ENCODE measurements at regions not wholly inside any gene's neighbourhood (a gene's known extent, or its start where the extent isn't known, plus 50 kb on each side); places are given as distances from the start of the nearest gene placed in this dataset.

DNA sequence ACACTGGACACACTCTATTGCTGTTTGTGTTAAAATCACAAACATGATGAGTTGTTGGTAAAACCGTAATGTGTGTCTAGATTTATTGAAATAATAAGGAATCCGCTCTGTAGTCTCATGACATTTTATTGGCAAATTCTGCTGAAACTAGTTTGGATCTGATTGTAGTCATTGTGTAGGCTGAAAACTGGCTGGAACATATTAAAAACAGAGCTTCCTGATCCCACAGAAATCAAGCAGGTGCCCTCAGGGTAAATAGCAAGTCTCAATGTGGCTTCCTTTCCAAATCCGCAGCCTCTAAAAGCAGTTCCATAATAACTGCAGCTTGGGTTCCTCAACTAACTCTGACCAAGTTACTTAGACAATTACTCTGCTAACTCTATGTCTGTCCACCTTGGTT is 427.5 kb upstream of the KIF2A start:
- Histone ChIP-seq H4K20me1 (replicated peaks; ENCODE audit: control insufficient read depth, extremely low read depth, insufficient read depth, low read length) (no peaks in the 10 kb centered on the region), H3K9me3 (replicated peaks; ENCODE audit: control insufficient read depth, insufficient read depth, low read length) (no peaks in the 10 kb centered on the region), H3K9ac (replicated peaks; ENCODE audit: extremely low read depth, insufficient read depth, low read length) (no peak overlapping the region), H3K4me1 (ENCODE audit: control insufficient read depth, extremely low read depth, insufficient read depth, low read length) (no peaks in the 10 kb centered on the region), H3K9me1 (replicated peaks; ENCODE audit: control insufficient read depth, extremely low read depth, insufficient read depth, low read length) (no peaks in the 10 kb centered on the region), H3K4me2 (ENCODE audit: insufficient read depth, low read length) (no peak overlapping the region), H3K4me3 (replicated peaks in 1 of 3; ENCODE audit: insufficient read depth in 1 of 3, low read depth in 1 of 3, low read length in 3 of 3) (no peak overlapping the region), H3K79me2 (ENCODE audit: control insufficient read depth, insufficient read depth, low read length) (no peaks in the 10 kb centered on the region), H2AFZ (ENCODE audit: low read depth, low read length) (no peak overlapping the region), H3K27ac (ENCODE audit: insufficient read depth, low read depth, low read length) (no peak overlapping the region), H3K27me3 (ENCODE audit: control insufficient read depth in 2 of 2, insufficient read depth in 2 of 2, low read length in 2 of 2) (no peaks in the 10 kb centered on the region), H3K36me3 (ENCODE audit: control insufficient read depth in 2 of 2, extremely low read depth in 1 of 2, insufficient read depth in 2 of 2, low read length in 2 of 2) (no peaks in the 10 kb centered on the region)
- dilution Hi-C loops (cut with MboI; ENCODE audit: extremely low pct_ligation_motif_present, low sequenced_read_pairs) (no loop called here), intact Hi-C loops (cut with micrococcal nuclease) (no loop called here)
- DNase-seq (ENCODE audit: low read depth, low spot score) (no peak), FAIRE-seq (no peak)
- ChIA-PET CTCF (no interaction called here), POLR2A (no interaction called here)
- BruUV-seq (replicated peaks), result no TSS peak
- TF ChIP-seq FOS (IDR thresholded peaks at IDR 0.05; ENCODE audit: borderline replicate concordance, insufficient read depth, low read length) (no peak), EZH2 (IDR thresholded peaks at IDR 0.05; ENCODE audit: borderline replicate concordance, low read depth, low read length, severe bottlenecking) (no peak), POLR2AphosphoS5 (IDR thresholded peaks at IDR 0.05; ENCODE audit: insufficient read depth, low read depth, low read length) (no peak), GATA2 (IDR thresholded peaks at IDR 0.05; ENCODE audit: insufficient read depth, insufficient read length, low read depth, low read length) (no peak), JUN (IDR thresholded peaks at IDR 0.05; ENCODE audit: borderline replicate concordance, insufficient read depth, insufficient read length, low read depth) (no peak), MYC (IDR thresholded peaks at IDR 0.05; ENCODE audit: low read depth, low read length) (no peak), POLR2A (IDR thresholded peaks at IDR 0.05; ENCODE audit: low read depth, low read length) (no peak)
- TF ChIP-seq, protein P1, sequence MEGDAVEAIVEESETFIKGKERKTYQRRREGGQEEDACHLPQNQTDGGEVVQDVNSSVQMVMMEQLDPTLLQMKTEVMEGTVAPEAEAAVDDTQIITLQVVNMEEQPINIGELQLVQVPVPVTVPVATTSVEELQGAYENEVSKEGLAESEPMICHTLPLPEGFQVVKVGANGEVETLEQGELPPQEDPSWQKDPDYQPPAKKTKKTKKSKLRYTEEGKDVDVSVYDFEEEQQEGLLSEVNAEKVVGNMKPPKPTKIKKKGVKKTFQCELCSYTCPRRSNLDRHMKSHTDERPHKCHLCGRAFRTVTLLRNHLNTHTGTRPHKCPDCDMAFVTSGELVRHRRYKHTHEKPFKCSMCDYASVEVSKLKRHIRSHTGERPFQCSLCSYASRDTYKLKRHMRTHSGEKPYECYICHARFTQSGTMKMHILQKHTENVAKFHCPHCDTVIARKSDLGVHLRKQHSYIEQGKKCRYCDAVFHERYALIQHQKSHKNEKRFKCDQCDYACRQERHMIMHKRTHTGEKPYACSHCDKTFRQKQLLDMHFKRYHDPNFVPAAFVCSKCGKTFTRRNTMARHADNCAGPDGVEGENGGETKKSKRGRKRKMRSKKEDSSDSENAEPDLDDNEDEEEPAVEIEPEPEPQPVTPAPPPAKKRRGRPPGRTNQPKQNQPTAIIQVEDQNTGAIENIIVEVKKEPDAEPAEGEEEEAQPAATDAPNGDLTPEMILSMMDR (IDR thresholded peaks at IDR 0.05; ENCODE audit: extremely low read depth in 1 of 2, insufficient read depth in 1 of 2, low read depth in 1 of 2, low read length in 2 of 2), result no peak
- TF ChIP-seq, protein P2, sequence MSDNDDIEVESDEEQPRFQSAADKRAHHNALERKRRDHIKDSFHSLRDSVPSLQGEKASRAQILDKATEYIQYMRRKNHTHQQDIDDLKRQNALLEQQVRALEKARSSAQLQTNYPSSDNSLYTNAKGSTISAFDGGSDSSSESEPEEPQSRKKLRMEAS (IDR thresholded peaks at IDR 0.05; ENCODE audit: insufficient read depth, insufficient read length), result no peak
